ENCODE measurements at regions not wholly inside any gene's neighbourhood (a gene's known extent, or its start where the extent isn't known, plus 50 kb on each side); places are given as distances from the start of the nearest gene placed in this dataset.

GRCh38 chr3:105187344-105187743 lies 179.4 kb upstream of the ALCAM start:
- DNase-seq = no peak

GRCh38 chr3:105195260-105195659 lies 171.4 kb upstream of the ALCAM start:
- no peak for DNase-seq

- DNase-seq = no peak
Observed at GRCh38 chr3:105197863-105198262, 168.8 kb upstream of the ALCAM start.

- DNase-seq = no peak
Observed at GRCh38 chr3:105199217-105199616, 167.5 kb upstream of the ALCAM start.

- no peak for DNase-seq
Observed at GRCh38 chr3:105210141-105210540, 156.6 kb upstream of the ALCAM start.

GRCh38 chr3:105214590-105214989 lies 152.1 kb upstream of the ALCAM start:
- no peak for DNase-seq

GRCh38 chr3:105222568-105223093 lies 144.1 kb upstream of the ALCAM start:
- DNase-seq = no peak

GRCh38 chr3:105223815-105224214 lies 142.9 kb upstream of the ALCAM start:
- no peak for DNase-seq

GRCh38 chr3:105228696-105229095 lies 138.0 kb upstream of the ALCAM start:
- no peak for DNase-seq

- no peak for DNase-seq
Observed at GRCh38 chr3:105232553-105232952, 134.2 kb upstream of the ALCAM start.

- DNase-seq = no peak
Observed at GRCh38 chr3:105233010-105233409, 133.7 kb upstream of the ALCAM start.

- no peak for DNase-seq
Observed at GRCh38 chr3:105235221-105235620, 131.5 kb upstream of the ALCAM start.

GRCh38 chr3:105235785-105236184 lies 130.9 kb upstream of the ALCAM start:
- no peak for DNase-seq

- DNase-seq = no peak
Observed at GRCh38 chr3:105238367-105238766, 128.3 kb upstream of the ALCAM start.

- DNase-seq = no peak
Observed at GRCh38 chr3:105243076-105243475, 123.6 kb upstream of the ALCAM start.

GRCh38 chr3:105246536-105246935 lies 120.2 kb upstream of the ALCAM start:
- no peak for DNase-seq

- no peak for DNase-seq
Observed at GRCh38 chr3:105253225-105253624, 113.5 kb upstream of the ALCAM start.

GRCh38 chr3:105254154-105254553 lies 112.6 kb upstream of the ALCAM start:
- no peak for DNase-seq

GRCh38 chr3:105255350-105255749 lies 111.4 kb upstream of the ALCAM start:
- no peak for DNase-seq

GRCh38 chr3:105259496-105259895 lies 107.2 kb upstream of the ALCAM start:
- DNase-seq = no peak

- DNase-seq = no peak
Observed at GRCh38 chr3:105260385-105260784, 106.3 kb upstream of the ALCAM start.

GRCh38 chr3:105274536-105274935 lies 92.2 kb upstream of the ALCAM start:
- no peak for DNase-seq

- DNase-seq = no peak
Observed at GRCh38 chr3:105274958-105275357, 91.8 kb upstream of the ALCAM start.

GRCh38 chr3:105277656-105278055 lies 89.1 kb upstream of the ALCAM start:
- no peak for DNase-seq

- DNase-seq = no peak
Observed at GRCh38 chr3:105278688-105279087, 88.0 kb upstream of the ALCAM start.

- no peak for DNase-seq
Observed at GRCh38 chr3:105281989-105282388, 84.7 kb upstream of the ALCAM start.
